HG02840 (cell line): ENCODE measurements at regions not wholly inside any gene's neighbourhood (a gene's known extent, or its start where the extent isn't known, plus 50 kb on each side); places are given as distances from the start of the nearest gene placed in this dataset.
"Not testable (repeated sequence)": the region's sequence is repeated elsewhere in the genome, so short reads cannot be mapped to it uniquely, and the experiment has no call there.

Source experiments
- ATAC-seq: cut with Tn5 transposase; IDR thresholded peaks from one replicate; pipeline ENCODE4 v1.9.1; 2021; ENCODE audit warnings: mild to moderate bottlenecking, moderate library complexity, moderate number of reproducible peaks; ENCODE audit not compliant: unreplicated experiment, low FRiP score

- ATAC-seq: not testable (repeated sequence)
Observed at GRCh38 chr9:16299368-16299767, 571.1 kb downstream of the BNC2 start.

- no peak for ATAC-seq
Observed at GRCh38 chr9:16303506-16303905, 567.0 kb downstream of the BNC2 start.

- ATAC-seq: no peak
Observed at GRCh38 chr9:16304301-16304700, 566.2 kb downstream of the BNC2 start.

GRCh38 chr9:16306586-16306985 is 563.9 kb downstream of the BNC2 start:
- no peak for ATAC-seq

- no peak for ATAC-seq
Observed at GRCh38 chr9:16307626-16308195, 562.8 kb downstream of the BNC2 start.

GRCh38 chr9:16308645-16309044 is 561.8 kb downstream of the BNC2 start:
- no peak for ATAC-seq

- ATAC-seq: no peak
Observed at GRCh38 chr9:16309082-16309468, 561.4 kb downstream of the BNC2 start.

GRCh38 chr9:16309469-16310271 is 560.8 kb downstream of the BNC2 start:
- ATAC-seq: no peak

GRCh38 chr9:16310278-16311110 is 560.0 kb downstream of the BNC2 start:
- no peak for ATAC-seq

- ATAC-seq: no peak
Observed at GRCh38 chr9:16312116-16312515, 558.4 kb downstream of the BNC2 start.

GRCh38 chr9:16312962-16313546 is 557.4 kb downstream of the BNC2 start:
- ATAC-seq: no peak

GRCh38 chr9:16314476-16314875 is 556.0 kb downstream of the BNC2 start:
- ATAC-seq: no peak

GRCh38 chr9:16315720-16316119 is 554.8 kb downstream of the BNC2 start:
- no peak for ATAC-seq

- no peak for ATAC-seq
Observed at GRCh38 chr9:16316456-16316855, 554.0 kb downstream of the BNC2 start.

- no peak for ATAC-seq
Observed at GRCh38 chr9:16316911-16317817, 553.3 kb downstream of the BNC2 start.

GRCh38 chr9:16318516-16319060 is 551.9 kb downstream of the BNC2 start:
- ATAC-seq: no peak

GRCh38 chr9:16319646-16320045 is 550.8 kb downstream of the BNC2 start:
- ATAC-seq: no peak

GRCh38 chr9:16320338-16320902 is 550.0 kb downstream of the BNC2 start:
- no peak for ATAC-seq

- no peak for ATAC-seq
Observed at GRCh38 chr9:16321461-16322119, 548.9 kb downstream of the BNC2 start.
